Upper lobe of left lung (tissue), 4 donors: ENCODE measurements at regions not wholly inside any gene's neighbourhood (a gene's known extent, or its start where the extent isn't known, plus 50 kb on each side); places are given as distances from the start of the nearest gene placed in this dataset.

Experiments
- CTCF ChIP-seq, 6 experiments: fragments of 450-650 bp in 4 of 6; fragments of 200-600 bp in 2 of 6; sonication (generic) in 2 of 6; IDR thresholded peaks; one replicate each; pipeline ENCODE4 v1.5.1; 2016 to 2019; ENCODE audit warnings: antibody characterized with exemption in 6 of 6
- EP300 ChIP-seq, 4 donors: sonication (generic); formaldehyde crosslinking; IDR thresholded peaks; one replicate each; pipeline ENCODE4 v1.5.1; 2017; ENCODE audit warnings: antibody characterized with exemption in 4 of 4, control low read depth in 2 of 4
- POLR2A ChIP-seq, 4 donors: fragments of 450-650 bp; IDR thresholded peaks; one replicate each; pipeline ENCODE4 v1.5.1; 2016 to 2017; ENCODE audit warnings: antibody characterized with exemption in 4 of 4, mild to moderate bottlenecking in 2 of 4
- POLR2AphosphoS5 ChIP-seq, 2 donors: sonication (generic); formaldehyde crosslinking; IDR thresholded peaks; one replicate each; pipeline ENCODE4 v1.5.1; 2017; ENCODE audit warnings: antibody characterized with exemption in 2 of 2

- TF ChIP-seq CTCF (IDR thresholded peaks at IDR 0.05) = no peak
- TF ChIP-seq POLR2AphosphoS5 (IDR thresholded peaks at IDR 0.05) = no peak
- TF ChIP-seq POLR2A (IDR thresholded peaks at IDR 0.05) = no peak
- TF ChIP-seq EP300 (IDR thresholded peaks at IDR 0.05) = no peak
Observed at GRCh38 chr15:87489902-87490665, 766.5 kb downstream of the NTRK3 start.
